Suprapubic skin (tissue), 3 donors: ENCODE measurements at regions not wholly inside any gene's neighbourhood (a gene's known extent, or its start where the extent isn't known, plus 50 kb on each side); places are given as distances from the start of the nearest gene placed in this dataset.

ENCODE experiments used
- POLR2A ChIP-seq, 2 donors: fragments of 450-650 bp; IDR thresholded peaks; one replicate each; pipeline ENCODE4 v1.6.1; 2017; ENCODE audit warnings: antibody characterized with exemption in 2 of 2, mild to moderate bottlenecking in 2 of 2, moderate library complexity in 2 of 2
- TF ChIP-seq, protein P1 (sequence below), 2 donors: fragments of 200-600 bp in 1 of 2; fragments of 450-650 bp in 1 of 2; sonication (generic) in 1 of 2; IDR thresholded peaks; one replicate each; pipeline ENCODE4 v1.5.1; 2016 to 2019; ENCODE audit warnings: antibody characterized with exemption in 2 of 2, mild to moderate bottlenecking in 1 of 2, moderate library complexity in 1 of 2

DNA sequence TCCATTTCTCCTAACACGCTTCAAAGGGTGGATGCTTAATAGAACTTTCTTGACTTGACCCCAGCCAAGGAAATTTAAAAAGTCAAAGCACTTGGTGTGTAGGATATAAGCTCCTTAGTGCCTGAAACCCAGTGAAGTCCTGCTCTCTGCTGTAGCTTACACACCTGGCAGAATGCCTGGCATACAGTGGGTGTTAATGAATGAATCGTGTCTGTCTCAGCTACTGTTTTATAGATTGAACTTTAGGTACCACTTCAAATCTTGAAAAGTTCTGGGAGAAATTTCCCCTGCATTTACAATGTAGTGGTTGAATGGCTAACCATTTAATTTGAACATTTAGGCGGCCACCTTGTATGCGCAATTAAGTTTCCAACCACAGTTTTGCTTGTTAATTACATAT, 70.5 kb upstream of the ZNF217 start:
- TF ChIP-seq, protein P1, sequence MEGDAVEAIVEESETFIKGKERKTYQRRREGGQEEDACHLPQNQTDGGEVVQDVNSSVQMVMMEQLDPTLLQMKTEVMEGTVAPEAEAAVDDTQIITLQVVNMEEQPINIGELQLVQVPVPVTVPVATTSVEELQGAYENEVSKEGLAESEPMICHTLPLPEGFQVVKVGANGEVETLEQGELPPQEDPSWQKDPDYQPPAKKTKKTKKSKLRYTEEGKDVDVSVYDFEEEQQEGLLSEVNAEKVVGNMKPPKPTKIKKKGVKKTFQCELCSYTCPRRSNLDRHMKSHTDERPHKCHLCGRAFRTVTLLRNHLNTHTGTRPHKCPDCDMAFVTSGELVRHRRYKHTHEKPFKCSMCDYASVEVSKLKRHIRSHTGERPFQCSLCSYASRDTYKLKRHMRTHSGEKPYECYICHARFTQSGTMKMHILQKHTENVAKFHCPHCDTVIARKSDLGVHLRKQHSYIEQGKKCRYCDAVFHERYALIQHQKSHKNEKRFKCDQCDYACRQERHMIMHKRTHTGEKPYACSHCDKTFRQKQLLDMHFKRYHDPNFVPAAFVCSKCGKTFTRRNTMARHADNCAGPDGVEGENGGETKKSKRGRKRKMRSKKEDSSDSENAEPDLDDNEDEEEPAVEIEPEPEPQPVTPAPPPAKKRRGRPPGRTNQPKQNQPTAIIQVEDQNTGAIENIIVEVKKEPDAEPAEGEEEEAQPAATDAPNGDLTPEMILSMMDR (IDR thresholded peaks at IDR 0.05): no peak
- no peak for TF ChIP-seq POLR2A (IDR thresholded peaks at IDR 0.05)
